ENCODE measurements at regions not wholly inside any gene's neighbourhood (a gene's known extent, or its start where the extent isn't known, plus 50 kb on each side); places are given as distances from the start of the nearest gene placed in this dataset.

DNA sequence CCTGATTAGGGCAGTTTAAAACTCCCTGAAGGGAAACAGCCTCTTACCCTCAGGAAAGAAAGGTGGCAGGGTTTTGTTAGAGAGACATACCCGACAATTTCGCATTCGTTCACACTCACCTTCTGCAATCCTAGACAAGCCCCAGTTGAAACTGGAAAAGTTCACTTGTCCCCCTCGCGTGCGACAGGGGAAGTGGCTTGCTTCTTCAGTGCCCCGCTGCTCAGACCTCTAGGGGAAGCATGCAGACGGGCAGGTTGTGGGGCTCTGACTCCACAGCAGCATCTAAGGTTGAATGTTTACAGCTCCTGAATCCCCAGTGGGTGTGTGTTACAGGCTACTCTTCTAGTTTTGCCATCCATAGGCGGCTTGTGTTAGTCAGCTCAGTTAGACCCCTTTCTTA, 575.7 kb upstream of the ACO1 start:
- WGBS (ENCODE audit: insufficient coverage, low coverage, missing lambda C conversion rate), result 20% methylated on average over 5 of the region's 9 CpGs
- in situ Hi-C loops (cut with MboI) (no loop called here), intact Hi-C loops (cut with micrococcal nuclease) (loop anchor here (5.0 kb wide), 1 partner anchor 444 kb away; no protein-coding TSS in a partner anchor)
- no peak for TF ChIP-seq E2F6 (IDR thresholded peaks at IDR 0.05; ENCODE audit: borderline replicate concordance in 1 of 2, extremely low read depth in 1 of 2, insufficient read depth in 1 of 2, insufficient read length in 1 of 2, low read depth in 1 of 2, low read length in 1 of 2, poor library complexity in 1 of 2, severe bottlenecking in 1 of 2)
- TF ChIP-seq ZFX (CRISPR knock-in tag; IDR thresholded peaks at IDR 0.05), result no peak
- no peak for TF ChIP-seq ZNF551 (CRISPR knock-in tag; IDR thresholded peaks at IDR 0.05)
- no peak for TF ChIP-seq TARDBP (IDR thresholded peaks at IDR 0.05)
- TF ChIP-seq PHF20 (IDR thresholded peaks at IDR 0.05; ENCODE audit: partially characterized antibody), result no peak
- no peak for TF ChIP-seq ILK (tag; IDR thresholded peaks at IDR 0.05; ENCODE audit: borderline replicate concordance, low read depth)
- no peak for TF ChIP-seq MAFK (IDR thresholded peaks at IDR 0.05; ENCODE audit: low read length)
- no peak for TF ChIP-seq FOXP4 (CRISPR knock-in tag; IDR thresholded peaks at IDR 0.05; ENCODE audit: borderline replicate concordance)
- TF ChIP-seq ZNF146 (CRISPR knock-in tag; IDR thresholded peaks at IDR 0.05; ENCODE audit: unreplicated experiment), result no peak
- Histone ChIP-seq H2AFZ (ENCODE audit: low read depth, low read length) (no peak overlapping the region), H3K4me3 (no peak overlapping the region), H3K9me1 (ENCODE audit: control insufficient read depth, insufficient read depth, low read length) (no peaks in the 10 kb centered on the region), H3K4me2 (ENCODE audit: insufficient read depth, low read length) (no peak overlapping the region), H3K79me2 (ENCODE audit: control insufficient read depth, insufficient read depth, low read length) (no peaks in the 10 kb centered on the region), H3K27me3 (ENCODE audit: control insufficient read depth in 2 of 2, insufficient read depth in 2 of 2, low read length in 2 of 2) (0 out of 5 replicates have a peak, but pooled peaks cover 0 to 4% of the 10 kb centered on the region in 2 experiments), H4K20me1 (replicated peaks; ENCODE audit: control insufficient read depth, insufficient read depth, low read length) (no peaks in the 10 kb centered on the region), H3K9me3 (replicated peaks; ENCODE audit: control insufficient read depth, insufficient read depth, low read depth, low read length) (no peaks in the 10 kb centered on the region), H3K36me3 (ENCODE audit: control insufficient read depth, insufficient read depth, low read length) (no peaks in the 10 kb centered on the region), H3K4me1 (replicated peaks in 1 of 2; ENCODE audit: control insufficient read depth in 2 of 2, insufficient read depth in 2 of 2, low read length in 2 of 2) (0 out of 5 replicates have a peak, but pooled peaks cover 0 to 5% of the 10 kb centered on the region in 2 experiments), H3K27ac (ENCODE audit: extremely low read depth, low read depth, low read length) (no peak overlapping the region), H3K9ac (ENCODE audit: insufficient read depth in 1 of 2, low read depth in 2 of 2, low read length in 2 of 2) (no peak overlapping the region)
- BruUV-seq (replicated peaks), result no TSS peak
- DNase-seq (ENCODE audit: extremely low read depth in 1 of 4, low spot score in 3 of 4) (peak in 1 of 4 experiments; percentile 0), ATAC-seq (no peak), FAIRE-seq (no peak)
- CTCF ChIA-PET (ENCODE audit: low intra/inter-chr PET ratio), result no interaction called here
- POLR2A ChIA-PET, result no interaction called here

Measured in K562 (cell line).